ENCODE measurements at regions not wholly inside any gene's neighbourhood (a gene's known extent, or its start where the extent isn't known, plus 50 kb on each side); places are given as distances from the start of the nearest gene placed in this dataset.

DNA sequence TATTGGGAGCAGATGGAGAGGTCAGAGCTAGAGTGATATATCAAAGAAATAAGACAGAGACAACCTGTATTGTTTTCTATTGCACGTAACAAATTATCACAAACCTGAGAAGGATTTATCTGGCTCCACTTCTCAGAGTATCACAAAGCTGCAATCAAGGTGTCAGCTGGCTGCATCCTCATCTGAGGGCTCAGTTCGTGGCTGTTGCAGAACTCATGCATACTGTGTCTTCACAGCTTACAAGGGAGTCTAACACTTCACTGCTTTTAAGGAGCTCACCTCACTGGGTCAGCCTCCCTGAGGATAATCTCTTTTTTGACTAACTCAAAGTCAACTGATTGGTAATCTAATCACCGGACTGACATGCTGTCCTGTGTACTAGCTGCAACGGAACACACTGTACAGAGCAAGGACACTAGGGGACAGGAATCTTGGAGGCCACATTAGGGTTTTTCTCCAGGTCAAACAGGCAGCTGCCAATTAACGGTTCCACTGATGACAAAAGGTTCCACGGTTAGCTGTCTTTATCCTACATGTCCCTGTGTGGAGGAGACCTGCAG lies 1006.8 kb upstream of the SEMA6D start:
- no peak for DNase-seq (ENCODE audit: low read depth)

DNA sequence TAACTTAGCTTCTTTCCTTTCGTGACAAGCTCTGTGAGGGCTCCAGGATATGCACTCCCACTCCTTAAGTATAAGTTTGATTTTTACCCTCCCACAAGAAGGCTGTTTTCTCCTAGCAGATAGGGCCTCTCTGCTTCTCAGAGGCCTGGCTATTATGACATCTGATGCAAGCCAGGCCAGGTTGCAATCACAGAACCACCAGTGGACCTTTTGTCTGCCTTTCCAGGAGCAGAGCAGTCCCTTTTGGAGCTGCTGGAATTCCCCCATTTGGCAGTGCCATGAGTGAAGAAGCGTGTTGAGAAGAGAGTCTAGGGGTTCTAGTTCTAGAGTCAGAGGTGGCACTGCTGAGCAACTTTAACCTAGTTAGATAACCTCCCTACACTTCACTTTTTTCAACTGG lies 1004.3 kb upstream of the SEMA6D start:
- DNase-seq (ENCODE audit: low read depth): no peak

DNA sequence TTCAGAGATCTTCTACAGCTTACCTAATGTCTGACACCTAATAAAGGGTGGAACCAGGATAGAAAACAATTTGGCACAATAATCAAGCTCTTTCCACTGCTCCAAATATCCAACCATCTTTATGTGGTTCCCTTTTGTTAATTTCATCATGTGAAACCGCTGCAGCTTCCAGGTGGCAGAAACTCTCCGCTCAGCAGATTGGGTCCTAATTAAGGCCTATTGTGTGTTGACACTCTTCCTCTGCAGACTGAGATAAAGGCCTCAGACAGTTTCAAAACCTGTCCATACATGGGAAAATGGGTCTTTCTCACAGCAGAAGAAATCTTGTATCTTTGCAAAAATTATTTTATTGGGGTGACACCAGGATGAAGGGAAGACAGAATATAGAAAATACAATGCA lies 1002.4 kb upstream of the SEMA6D start:
- DNase-seq (ENCODE audit: low read depth): no peak

DNA sequence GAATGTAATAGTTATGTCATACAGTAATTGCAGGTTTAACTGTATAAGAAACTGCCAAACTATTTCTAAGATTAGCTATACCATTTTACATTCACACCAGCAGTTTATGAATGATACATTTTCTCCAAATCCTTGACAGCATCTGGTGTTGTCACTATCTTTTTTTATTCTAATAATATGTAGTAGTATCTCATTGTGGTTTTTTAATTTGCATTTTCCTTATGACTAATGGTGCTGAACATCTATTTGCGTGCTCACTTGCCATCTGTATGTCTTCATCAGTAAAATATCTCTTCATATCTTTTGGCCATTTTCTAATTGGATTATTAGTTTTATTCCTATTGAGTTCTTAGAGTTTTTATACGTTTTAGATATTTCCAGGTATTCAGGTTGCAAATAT lies 994.0 kb upstream of the SEMA6D start:
- DNase-seq (ENCODE audit: low read depth): no peak

DNA sequence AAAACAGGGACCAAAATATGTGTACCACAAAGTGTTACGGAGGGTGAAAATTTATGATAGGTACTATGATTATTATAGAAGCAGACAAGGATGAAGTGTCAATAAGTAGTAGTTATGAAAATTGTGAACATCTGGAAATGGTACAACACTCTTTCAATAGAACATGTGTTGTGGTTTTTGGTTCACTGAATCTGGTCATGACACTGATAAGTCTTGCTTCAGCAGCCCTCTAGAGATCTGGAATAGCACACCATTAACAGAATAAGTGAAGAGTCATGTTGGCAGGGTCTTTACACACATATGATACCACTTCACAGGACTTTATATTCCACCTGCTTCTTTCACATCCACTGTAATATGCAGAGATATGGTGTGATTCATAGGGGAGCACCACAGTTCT lies 985.2 kb upstream of the SEMA6D start:
- DNase-seq (ENCODE audit: low read depth): no peak

DNA sequence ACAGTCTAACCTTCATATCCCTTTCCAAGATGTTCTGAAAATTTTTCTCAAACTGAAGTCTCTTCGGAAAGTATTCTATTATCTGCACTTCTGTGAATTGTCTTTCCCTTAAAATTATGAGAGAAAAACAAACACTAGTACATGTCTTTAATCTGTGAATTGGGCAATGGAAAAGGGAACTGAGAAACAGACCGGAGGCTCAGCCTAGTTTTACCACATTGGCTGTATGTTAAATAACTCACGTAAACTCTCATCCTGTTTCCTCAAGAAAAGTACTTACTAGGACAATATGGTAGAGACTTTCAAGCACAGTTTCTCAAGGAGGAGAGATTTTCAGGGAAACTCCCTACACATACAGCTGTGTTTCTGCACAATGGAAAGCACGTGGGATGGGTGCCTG lies 982.2 kb upstream of the SEMA6D start:
- no peak for DNase-seq (ENCODE audit: low read depth)

DNA sequence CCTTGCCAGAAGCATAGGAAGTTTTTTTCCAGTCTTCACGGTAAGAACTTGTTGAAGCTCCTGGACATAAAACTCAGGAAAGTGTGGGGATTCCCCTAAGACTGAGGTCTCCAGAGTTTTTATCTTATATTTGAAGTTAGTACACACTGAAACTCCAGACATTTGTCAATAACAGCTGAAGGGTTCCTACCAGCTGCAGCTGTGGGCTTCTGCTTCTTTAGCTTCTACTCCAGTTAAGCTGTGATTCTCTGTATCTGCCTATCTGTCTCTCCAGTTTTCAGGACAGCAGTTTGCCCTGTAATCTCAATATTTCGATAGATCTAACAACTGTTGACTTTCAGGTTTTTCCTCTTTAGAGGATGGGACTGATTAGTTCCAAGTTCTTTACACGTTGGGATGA lies 966.0 kb upstream of the SEMA6D start:
- DNase-seq (ENCODE audit: low read depth): no peak

DNA sequence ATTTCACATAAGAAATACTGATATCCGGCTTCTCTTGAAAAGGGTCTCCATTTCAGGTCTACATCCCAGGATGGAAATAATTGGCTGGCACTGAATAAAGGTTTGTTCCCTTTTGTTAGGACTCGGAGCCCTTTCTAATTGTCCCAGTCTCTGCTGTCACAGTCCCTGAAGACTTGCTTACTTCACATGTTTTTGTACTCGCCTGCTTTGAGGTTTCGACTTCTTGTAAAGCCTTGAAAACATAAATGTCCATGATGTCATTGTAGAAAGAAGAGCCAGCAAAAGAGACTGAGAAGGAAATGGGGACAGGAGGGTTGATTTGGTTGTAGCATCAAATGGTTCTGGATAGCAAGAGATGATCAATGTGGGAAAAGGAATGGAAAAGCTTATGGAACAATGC lies 963.4 kb upstream of the SEMA6D start:
- no peak for DNase-seq (ENCODE audit: low read depth)

DNA sequence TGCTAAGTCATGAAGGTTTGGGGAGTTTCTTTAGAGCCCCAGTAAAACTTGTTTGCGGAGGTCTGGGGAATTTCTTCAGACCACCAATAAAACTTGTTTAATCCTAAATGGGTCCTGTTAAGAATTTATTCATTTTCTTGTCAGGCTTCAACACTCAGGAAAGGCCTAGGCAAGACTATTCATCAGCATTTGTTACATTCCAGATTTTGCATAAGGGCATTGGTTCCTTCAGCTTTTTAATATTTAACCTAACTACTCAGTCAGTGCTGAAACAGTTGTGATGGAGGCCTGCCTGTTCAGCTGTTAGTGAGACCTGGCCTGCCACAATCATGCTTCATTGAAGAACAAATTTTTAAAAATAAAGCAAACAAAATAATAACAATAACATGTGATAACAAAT lies 954.2 kb upstream of the SEMA6D start:
- no peak for DNase-seq (ENCODE audit: low read depth)

DNA sequence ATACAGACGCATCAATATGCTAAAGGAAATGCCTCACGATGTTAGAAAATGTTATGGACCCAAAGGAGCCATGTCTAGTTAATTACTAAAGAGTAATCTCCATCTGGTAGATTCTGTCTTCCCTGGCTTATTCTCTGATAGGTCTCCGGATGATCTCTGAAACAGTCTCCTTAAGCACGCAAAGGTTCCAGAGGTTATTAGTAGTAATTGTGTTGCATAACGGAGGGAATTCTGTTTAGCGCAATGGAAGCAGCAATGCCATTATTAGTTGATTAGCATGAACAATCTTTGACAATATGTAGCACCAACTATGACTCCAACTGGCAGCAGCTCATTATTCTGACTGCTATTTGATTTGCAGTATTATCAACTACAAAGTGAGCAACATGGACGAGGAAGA lies 952.5 kb upstream of the SEMA6D start:
- DNase-seq (ENCODE audit: low read depth): no peak

DNA sequence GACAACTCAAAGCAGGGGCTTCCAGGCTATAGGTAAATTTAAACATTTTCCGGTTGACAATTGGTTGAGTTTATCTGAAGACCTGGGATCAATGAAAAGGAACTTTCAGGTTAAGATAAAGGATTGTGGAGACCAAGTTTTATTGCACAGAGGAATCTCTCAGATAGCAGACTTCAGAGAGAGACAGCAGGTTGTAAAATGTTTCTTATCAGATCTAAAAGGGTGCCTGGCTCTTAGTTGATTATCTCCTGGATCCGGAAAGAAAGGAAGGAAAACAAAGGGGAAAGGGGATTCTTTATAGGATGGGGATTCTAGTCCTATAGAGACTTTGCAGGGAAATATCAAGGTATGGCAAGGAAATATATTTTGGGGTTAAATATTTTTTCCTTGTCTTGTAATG lies 951.3 kb upstream of the SEMA6D start:
- DNase-seq (ENCODE audit: low read depth): no peak

DNA sequence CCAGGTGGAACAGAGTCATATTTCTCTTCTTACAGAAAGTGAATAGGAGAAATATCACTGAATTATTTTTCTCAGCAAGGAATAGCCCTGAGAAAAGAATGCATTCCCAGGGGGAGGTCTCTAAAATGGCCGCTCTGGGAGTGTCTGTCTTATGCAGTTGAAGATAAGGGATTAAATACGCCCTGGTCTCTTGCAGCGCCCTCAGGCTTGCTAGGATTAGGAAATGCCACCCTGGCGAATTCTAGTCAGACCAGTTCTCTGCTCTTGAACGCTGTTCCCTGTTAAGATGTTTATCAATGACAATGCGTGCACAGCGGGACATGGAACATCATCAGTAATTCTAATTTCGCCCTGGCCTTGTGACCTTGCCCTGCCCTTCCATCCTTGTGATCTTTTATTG lies 949.0 kb upstream of the SEMA6D start:
- DNase-seq (ENCODE audit: low read depth): no peak

DNA sequence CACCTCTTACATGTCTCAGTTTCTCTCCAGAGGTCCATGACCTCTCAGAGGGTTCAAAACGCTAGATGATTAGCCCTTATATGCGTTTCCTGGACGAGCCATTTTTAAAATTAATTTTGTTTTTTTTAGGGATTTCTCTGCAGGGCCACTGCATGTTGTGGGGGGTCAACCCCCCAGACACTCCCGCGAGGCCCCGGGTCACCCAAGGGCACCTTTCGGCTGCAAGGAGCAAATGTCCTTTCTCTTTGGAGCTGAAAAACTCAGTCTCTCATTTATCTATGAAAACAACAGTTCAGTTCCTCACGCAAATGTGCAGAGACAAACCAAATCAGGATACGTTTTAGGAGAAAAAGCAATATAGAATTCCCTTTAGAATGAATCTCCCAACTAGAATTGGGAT lies 944.3 kb upstream of the SEMA6D start:
- DNase-seq (ENCODE audit: low read depth): no peak

DNA sequence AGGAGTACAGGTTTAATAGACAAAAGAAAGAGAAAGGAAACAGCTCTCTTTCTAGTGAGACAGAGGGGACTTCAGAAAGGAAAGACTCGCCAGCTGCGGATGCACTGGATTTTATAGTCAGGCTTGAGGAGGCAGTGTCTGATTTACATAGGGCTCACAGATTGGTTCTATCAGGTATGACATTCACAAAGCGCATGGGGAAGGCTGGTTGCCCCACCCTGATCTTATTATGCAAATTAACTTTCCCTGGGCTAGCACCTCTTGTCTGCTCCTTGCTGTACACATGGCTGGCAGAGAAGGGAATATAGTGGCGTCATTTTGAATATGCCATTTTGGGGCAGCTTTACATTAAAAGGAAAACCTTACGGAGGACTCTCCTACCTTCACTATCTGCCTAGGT lies 938.4 kb upstream of the SEMA6D start:
- no peak for DNase-seq (ENCODE audit: low read depth)

DNA sequence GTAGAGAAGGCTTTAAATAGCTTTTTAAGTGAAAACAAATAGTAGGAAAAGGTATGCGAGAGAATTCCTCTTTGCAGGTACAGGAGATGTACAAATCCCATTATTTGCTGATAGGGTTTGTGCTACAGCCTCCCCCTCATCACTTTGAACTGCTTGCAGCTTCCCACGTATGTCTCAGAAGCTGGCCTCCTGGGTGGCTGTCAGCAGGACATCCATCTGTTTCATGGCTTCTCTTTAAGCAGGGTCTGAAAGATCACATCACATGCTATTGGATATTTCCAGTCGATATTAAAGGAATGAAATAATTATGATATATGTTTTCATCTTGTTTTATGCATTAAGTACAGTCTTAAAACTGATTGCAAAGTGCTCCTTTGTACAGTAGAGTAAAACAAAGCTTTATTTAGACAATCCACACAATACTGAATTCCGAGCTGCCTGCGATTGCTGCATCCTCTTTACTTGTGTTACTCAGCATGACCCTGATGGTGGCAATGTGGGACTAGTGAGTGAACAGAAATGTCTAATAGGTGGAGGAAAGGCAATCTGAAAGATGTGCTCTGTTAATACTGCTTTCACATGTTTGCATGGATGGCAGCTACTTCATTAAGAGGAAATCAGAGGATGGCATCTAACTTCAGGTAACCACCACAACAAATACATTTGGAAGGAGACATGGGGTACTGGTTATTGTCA lies 930.6 kb upstream of the SEMA6D start:
- no peak for DNase-seq (ENCODE audit: low read depth)

DNA sequence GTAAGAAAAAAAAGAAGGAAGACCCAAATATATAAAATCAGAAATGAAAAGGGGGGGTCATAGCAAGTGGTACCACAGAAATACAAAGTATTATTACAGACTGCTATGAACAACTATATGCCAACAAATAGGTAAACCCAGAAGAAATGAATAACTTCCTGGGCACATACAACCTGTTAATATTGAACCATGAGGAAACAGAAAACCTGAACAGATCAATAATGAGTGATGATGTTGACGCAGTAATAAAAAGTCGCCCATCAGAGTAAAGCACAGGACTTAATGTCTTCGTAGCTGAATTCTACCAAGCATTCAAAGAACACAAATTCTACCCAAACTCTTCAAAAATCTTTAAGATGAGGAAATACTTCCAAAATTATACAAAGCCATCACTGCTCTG lies 921.6 kb upstream of the SEMA6D start:
- DNase-seq (ENCODE audit: low read depth): no peak

DNA sequence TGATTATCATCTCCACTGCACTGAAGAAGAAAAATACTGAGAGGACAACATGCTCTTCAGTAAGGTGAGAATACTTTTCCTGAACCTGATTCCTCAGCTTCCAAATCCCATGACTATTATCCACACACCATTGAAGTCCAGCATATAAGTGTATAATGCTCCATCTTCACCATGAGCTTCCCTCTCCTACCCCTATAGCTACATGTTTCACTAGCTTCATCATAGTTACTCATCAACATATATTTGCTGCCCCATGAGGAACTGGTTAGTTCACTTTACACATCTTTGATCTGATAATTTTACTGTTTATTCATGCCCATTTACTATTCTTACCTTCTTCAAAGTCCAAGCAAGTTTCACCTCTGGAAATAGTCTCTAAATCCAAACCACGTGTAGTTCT lies 908.5 kb upstream of the SEMA6D start:
- DNase-seq (ENCODE audit: low read depth): no peak

DNA sequence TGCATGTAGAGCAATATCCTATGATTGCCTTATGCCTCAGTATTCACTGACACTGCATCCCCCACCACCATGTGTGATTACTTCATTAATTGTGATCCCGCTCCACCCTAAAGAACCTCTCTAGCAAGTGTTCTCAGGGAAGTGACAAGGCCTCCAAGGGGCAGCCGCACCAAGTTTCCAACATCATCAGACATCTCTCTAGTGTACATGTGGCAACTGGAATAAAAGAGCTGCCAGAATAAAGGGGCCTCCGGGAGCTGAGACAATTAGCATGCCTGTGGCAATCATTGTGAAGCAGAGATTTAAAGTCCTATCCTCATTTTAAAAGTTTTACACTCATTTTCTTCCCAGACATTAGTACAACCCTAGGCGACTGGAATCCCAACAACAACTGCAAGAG lies 902.1 kb upstream of the SEMA6D start:
- no peak for DNase-seq (ENCODE audit: low read depth)

DNA sequence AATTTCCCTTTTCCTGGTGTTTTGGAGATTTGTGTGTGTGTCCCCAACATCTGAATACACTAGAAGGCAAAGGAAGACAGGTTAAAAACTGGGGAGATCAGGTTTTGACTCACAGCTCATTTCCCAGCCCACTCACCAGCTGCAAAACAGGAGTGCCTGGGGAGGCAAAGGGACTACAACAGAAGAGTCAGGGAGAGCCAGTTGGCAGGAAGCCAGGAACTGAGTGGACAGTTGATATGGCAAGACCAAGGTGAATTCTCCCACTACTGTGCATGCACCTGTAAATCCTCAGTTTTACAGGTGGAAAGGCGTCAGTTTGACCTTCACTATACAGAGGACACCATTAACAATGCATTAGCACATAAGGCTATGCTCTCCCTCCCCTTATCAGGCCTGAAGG lies 901.5 kb upstream of the SEMA6D start:
- DNase-seq (ENCODE audit: low read depth): no peak

DNA sequence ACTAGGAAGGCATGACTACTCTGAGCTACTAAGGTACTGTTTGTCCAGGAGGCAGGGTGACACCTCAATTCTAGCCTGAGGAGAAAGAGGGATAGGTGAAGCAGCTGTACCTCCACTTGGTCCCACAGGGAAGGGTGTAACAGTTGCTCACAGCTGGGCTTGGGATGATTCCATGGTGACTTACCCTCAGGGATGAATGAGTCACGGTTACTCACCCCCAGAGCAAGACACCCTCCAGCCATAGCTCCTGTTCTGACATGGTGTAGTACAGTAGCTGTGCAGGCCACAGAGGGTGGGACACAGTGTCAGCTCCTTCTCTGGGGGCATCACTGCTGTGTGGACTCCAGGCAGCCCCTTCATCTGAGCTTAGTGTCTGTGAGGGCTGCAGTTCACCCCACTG lies 868.6 kb upstream of the SEMA6D start:
- no peak for DNase-seq (ENCODE audit: low read depth)

DNA sequence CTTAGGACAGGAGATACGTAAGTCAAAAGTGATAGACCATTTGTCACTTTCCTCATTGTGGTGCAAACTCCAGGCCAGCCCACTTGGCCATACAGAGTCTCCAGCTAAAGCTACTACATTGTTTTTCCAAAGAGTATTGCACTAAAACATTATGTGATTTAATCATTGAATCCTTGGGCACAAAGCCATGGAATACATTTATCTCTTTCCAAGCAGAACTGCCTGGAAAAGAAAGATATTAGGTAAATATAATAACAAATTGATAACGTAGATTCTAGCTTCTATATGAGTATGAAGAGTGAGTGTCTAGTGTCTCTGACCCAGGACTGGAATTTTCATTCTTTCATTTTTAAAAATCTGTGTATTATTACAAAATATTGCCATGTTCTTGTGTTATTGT lies 863.7 kb upstream of the SEMA6D start:
- no peak for DNase-seq (ENCODE audit: low read depth)

DNA sequence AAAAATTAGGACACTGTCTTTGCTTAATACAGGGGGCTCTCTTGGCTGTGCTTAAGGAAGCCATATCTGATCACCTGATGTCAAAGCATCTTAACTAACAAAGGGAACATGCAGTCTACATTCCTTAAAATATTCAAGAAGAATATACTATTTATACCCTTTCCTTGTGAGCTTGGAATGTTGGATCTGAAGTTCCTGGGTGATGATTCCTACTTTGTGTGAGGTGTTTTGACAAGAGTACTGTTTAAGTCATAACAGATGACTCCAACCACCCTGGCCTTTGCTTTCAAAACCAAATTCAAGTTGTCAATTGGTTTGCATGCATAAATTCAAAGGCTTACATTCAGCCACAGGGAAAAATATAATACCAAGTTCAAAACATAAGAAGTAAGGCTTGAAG lies 862.7 kb upstream of the SEMA6D start:
- no peak for DNase-seq (ENCODE audit: low read depth)

DNA sequence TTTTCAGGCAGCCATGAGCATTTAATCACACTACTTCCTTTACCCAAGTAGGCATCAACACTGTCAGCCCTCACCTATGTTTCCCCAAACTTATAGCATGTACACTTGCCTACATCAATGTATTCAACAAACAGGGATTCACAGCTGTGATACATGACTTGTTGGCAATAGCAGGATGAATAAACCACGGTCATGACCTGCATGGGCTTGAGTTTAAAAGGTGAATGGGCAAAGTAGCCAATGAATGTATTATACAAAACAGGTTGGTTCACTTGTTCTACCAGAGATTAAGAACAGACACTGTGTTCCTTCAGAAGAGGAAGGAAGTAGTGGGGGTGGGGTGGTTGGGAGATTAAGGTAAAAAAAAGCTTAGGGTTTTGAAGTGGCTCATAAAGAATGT lies 861.9 kb upstream of the SEMA6D start:
- no peak for DNase-seq (ENCODE audit: low read depth)

DNA sequence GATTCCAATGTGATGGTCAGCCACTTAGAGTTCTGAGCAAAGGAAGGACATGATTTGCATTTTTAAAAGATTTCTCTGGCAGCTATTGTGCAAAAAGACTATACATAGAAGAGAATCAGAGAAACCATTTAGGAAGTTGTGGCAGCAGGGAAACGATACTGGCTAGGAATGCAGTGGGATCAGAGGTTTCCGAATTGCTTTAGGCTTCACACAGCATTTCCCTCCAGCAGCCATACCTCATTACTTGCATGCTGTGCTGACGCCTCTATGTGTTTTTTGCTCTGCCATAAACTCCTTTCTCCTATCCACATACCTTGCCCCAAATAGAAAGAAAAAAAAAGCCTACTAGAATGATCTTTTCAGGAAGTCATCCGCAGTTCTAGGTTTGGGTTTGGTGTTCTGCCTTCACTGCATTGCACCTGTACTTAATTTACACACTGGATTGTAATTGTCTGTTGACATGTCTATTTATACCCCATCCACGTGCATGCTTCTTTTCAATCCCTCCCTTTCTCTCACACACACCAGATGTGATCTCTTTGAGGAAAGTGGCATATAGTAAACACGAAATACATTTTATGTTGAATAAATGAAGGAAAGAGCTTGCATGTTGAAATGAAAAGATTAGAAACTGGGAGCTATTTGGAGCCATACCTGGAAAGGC lies 860.3 kb upstream of the SEMA6D start:
- DNase-seq (ENCODE audit: low read depth): no peak
